Ovary (tissue), 3 donors: ENCODE measurements at regions not wholly inside any gene's neighbourhood (a gene's known extent, or its start where the extent isn't known, plus 50 kb on each side); places are given as distances from the start of the nearest gene placed in this dataset.

Experiments
- POLR2A ChIP-seq: fragments of 450-650 bp; IDR thresholded peaks from one replicate; pipeline ENCODE4 v1.6.1; 2017; ENCODE audit warnings: antibody characterized with exemption, mild to moderate bottlenecking, moderate library complexity
- TF ChIP-seq, protein P1 (sequence below), 3 donors: fragments of 450-650 bp in 2 of 3; fragments of 200-600 bp in 1 of 3; IDR thresholded peaks; one replicate each; pipeline versions ENCODE4 v1.5.1 to v1.8.0; 2016 to 2022; ENCODE audit warnings: antibody characterized with exemption in 3 of 3, mild to moderate bottlenecking in 1 of 3
- donor health status: DM: no; HTN: no; CAD: no.

GRCh38 chr2:88999365-88999764, 307.9 kb downstream of the RPIA start:
- TF ChIP-seq, protein P1, sequence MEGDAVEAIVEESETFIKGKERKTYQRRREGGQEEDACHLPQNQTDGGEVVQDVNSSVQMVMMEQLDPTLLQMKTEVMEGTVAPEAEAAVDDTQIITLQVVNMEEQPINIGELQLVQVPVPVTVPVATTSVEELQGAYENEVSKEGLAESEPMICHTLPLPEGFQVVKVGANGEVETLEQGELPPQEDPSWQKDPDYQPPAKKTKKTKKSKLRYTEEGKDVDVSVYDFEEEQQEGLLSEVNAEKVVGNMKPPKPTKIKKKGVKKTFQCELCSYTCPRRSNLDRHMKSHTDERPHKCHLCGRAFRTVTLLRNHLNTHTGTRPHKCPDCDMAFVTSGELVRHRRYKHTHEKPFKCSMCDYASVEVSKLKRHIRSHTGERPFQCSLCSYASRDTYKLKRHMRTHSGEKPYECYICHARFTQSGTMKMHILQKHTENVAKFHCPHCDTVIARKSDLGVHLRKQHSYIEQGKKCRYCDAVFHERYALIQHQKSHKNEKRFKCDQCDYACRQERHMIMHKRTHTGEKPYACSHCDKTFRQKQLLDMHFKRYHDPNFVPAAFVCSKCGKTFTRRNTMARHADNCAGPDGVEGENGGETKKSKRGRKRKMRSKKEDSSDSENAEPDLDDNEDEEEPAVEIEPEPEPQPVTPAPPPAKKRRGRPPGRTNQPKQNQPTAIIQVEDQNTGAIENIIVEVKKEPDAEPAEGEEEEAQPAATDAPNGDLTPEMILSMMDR (IDR thresholded peaks at IDR 0.05) = no peak
- no peak for TF ChIP-seq POLR2A
